GM23248 (cell line): ENCODE measurements at regions not wholly inside any gene's neighbourhood (a gene's known extent, or its start where the extent isn't known, plus 50 kb on each side); places are given as distances from the start of the nearest gene placed in this dataset.

Experiments
- EZH2 ChIP-seq: fragments of 200-600 bp; sonication (generic); IDR thresholded peaks from 2 replicates; pipeline ENCODE4 v1.6.1; 2018; ENCODE audit warnings: antibody characterized with exemption, mild to moderate bottlenecking; ENCODE audit not compliant: insufficient read depth, poor library complexity, severe bottlenecking
- EZH2phosphoT487 ChIP-seq: fragments of 200-600 bp; sonication (generic); IDR thresholded peaks from 2 replicates; pipeline ENCODE4 v1.6.1; 2018; ENCODE audit warnings: antibody characterized with exemption, moderate library complexity, mild to moderate bottlenecking, low read depth; ENCODE audit not compliant: insufficient read depth

DNA sequence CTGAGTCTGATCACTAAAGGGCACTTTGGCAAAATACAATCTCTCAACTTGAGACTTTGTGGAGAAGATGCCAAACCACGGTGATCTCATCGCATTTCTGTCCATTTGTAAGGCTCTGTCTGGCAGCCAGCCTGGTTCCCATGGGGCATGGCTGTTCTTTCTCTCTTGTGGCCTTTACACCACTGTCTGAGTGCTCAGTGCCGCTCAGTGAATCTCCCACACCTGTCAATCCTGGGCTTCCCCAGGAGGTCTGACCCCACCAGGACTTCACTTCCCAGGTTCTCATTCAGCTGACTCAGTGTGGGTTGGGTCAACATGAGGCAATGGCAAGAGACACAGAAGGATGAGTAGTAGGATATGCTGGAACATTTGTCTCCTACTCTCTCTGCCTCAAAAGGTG, 96.8 kb upstream of the TRIB2 start:
- TF ChIP-seq EZH2 (no peak), EZH2phosphoT487 (no peak)
